ENCODE measurements at regions not wholly inside any gene's neighbourhood (a gene's known extent, or its start where the extent isn't known, plus 50 kb on each side); places are given as distances from the start of the nearest gene placed in this dataset.

DNA sequence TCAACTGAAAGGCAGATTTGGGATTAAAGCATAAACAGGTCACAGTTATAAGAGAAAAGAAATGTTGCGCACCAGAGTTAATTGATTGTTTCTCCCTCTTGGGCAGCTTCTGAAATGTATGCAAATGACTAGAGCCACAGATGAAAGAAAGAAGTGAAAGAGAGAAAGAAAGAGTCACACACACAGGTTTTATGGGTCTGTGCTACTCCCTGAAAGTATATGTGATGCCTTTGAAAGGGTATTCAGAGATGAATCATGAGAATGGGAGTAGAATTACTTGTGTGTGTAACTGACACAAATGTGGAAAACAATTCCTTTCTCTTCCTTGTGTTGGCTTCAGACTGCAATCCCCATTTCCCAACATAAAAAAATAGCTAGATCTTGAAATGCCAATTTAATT lies 196.9 kb downstream of the FOXA2 start:
- H3K4me3 Mint-ChIP-seq, result no peak overlapping the region
- no peak for ATAC-seq
- H3K9me3 Mint-ChIP-seq, result no peaks in the 10 kb centered on the region
- H3K27me3 Mint-ChIP-seq, result no peaks in the 10 kb centered on the region
- H3K27ac Mint-ChIP-seq, result no peak overlapping the region
- no peaks in the 10 kb centered on the region for H3K4me1 Mint-ChIP-seq
- DNase-seq, result no peak

- Mint-ChIP-seq H3K27ac (no peak overlapping the region), H3K4me1 (no peaks in the 10 kb centered on the region), H3K9me3 (no peaks in the 10 kb centered on the region), H3K4me3 (no peak overlapping the region), H3K27me3 (no peaks in the 10 kb centered on the region)
- ATAC-seq, result no peak
- no peak for DNase-seq
These were observed 198.1 kb downstream of the FOXA2 start for GRCh38 chr20:22386306-22386623.

- H3K9me3 Mint-ChIP-seq, result no peaks in the 10 kb centered on the region
These were observed 198.6 kb downstream of the FOXA2 start for GRCh38 chr20:22385602-22386305.

GRCh38 chr20:22384978-22385377 lies 199.4 kb downstream of the FOXA2 start:
- Mint-ChIP-seq H3K4me3 (no peak overlapping the region), H3K9me3 (no peaks in the 10 kb centered on the region), H3K27me3 (no peaks in the 10 kb centered on the region), H3K27ac (no peak overlapping the region), H3K4me1 (no peaks in the 10 kb centered on the region)
- ATAC-seq (no peak), DNase-seq (no peak)

More at GRCh38 chr20:22385602-22386305, 198.6 kb downstream of the FOXA2 start:
- H3K27ac Mint-ChIP-seq, result no peak overlapping the region
- H3K4me1 Mint-ChIP-seq, result no peaks in the 10 kb centered on the region
- DNase-seq (no peak), ATAC-seq (no peak)
- no peak overlapping the region for H3K4me3 Mint-ChIP-seq
- H3K27me3 Mint-ChIP-seq, result no peaks in the 10 kb centered on the region

GRCh38 chr20:22383156-22383555 lies 201.2 kb downstream of the FOXA2 start:
- H3K4me3 Mint-ChIP-seq, result no peak overlapping the region
- DNase-seq (no peak), ATAC-seq (no peak)
- H3K9me3 Mint-ChIP-seq, result no peaks in the 10 kb centered on the region
- no peaks in the 10 kb centered on the region for H3K27me3 Mint-ChIP-seq
- no peaks in the 10 kb centered on the region for H3K4me1 Mint-ChIP-seq
- H3K27ac Mint-ChIP-seq, result no peak overlapping the region

DNA sequence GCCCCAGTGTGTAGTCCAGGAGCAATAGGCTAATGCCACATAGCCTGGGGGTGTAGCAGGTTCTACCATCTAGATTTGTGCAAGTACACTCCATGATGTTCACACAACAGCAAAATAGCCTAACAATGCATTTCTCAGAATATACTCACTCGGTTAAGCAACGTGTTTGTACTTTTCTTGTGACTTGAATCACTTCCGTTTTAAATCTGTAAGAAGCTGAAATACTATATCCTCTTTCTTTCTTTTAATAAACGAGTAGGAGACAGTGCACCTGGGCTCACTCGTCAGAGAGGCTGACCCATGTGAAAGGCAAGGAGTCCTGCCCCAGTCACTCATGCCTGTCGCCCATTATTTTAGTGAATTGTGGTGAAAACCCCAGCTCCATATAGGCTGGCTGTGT lies 201.6 kb downstream of the FOXA2 start:
- Mint-ChIP-seq H3K27ac (no peak overlapping the region), H3K4me3 (no peak overlapping the region), H3K9me3 (no peaks in the 10 kb centered on the region), H3K27me3 (no peaks in the 10 kb centered on the region), H3K4me1 (no peaks in the 10 kb centered on the region)
- ATAC-seq, result no peak
- DNase-seq, result no peak

DNA sequence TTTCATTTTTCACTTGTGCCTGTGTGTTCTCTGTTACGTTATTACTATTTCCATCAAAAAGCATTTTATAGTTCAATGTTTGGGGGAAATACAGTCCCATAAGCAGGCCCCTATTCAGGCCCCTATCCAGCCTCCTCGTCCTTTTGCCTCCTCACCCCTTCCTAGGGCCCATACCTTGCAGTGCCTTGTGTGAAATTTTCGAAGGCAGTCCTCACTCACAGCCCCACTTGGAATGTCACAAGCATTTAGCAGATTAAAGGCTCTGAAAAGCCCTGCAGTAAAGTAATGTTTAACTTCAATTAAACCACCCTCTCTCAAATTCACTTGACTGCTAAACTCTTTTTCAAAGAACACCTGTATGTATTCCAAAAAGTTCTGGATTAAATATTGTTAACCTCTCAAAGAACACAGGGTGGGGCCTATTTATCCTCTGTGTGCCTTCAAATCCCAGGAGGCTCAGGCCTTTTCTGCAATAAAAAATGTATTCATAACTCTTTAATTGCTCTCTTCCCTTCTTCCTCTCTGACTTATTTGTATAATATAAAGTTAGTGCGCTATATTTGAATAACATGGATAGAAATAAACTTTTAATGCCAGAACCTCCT lies 202.5 kb downstream of the FOXA2 start:
- Mint-ChIP-seq H3K9me3 (no peaks in the 10 kb centered on the region), H3K4me3 (no peak overlapping the region), H3K27me3 (no peaks in the 10 kb centered on the region), H3K27ac (no peak overlapping the region), H3K4me1 (no peaks in the 10 kb centered on the region)
- DNase-seq (no peak), ATAC-seq (no peak)

GRCh38 chr20:22379472-22379871 lies 204.9 kb downstream of the FOXA2 start:
- DNase-seq, result no peak
- Mint-ChIP-seq H3K4me1 (no peaks in the 10 kb centered on the region), H3K27me3 (no peaks in the 10 kb centered on the region), H3K27ac (no peak overlapping the region), H3K4me3 (no peak overlapping the region), H3K9me3 (no peaks in the 10 kb centered on the region)
- ATAC-seq, result no peak

GRCh38 chr20:22374678-22375590 lies 209.4 kb downstream of the FOXA2 start:
- no peaks in the 10 kb centered on the region for H3K9me3 Mint-ChIP-seq
- ATAC-seq (no peak), DNase-seq (no peak)
- peaks cover 10% of the 10 kb centered on the region for H3K4me1 Mint-ChIP-seq
- no peaks in the 10 kb centered on the region for H3K27me3 Mint-ChIP-seq
- no peak overlapping the region for H3K4me3 Mint-ChIP-seq
- H3K27ac Mint-ChIP-seq, result no peak overlapping the region

- ATAC-seq (no peak), DNase-seq (no peak)
- Mint-ChIP-seq H3K4me1 (peaks cover 15% of the 10 kb centered on the region), H3K27ac (no peak overlapping the region), H3K4me3 (no peak overlapping the region), H3K9me3 (no peaks in the 10 kb centered on the region), H3K27me3 (no peaks in the 10 kb centered on the region)
These were observed 210.3 kb downstream of the FOXA2 start for GRCh38 chr20:22374066-22374465.

DNA sequence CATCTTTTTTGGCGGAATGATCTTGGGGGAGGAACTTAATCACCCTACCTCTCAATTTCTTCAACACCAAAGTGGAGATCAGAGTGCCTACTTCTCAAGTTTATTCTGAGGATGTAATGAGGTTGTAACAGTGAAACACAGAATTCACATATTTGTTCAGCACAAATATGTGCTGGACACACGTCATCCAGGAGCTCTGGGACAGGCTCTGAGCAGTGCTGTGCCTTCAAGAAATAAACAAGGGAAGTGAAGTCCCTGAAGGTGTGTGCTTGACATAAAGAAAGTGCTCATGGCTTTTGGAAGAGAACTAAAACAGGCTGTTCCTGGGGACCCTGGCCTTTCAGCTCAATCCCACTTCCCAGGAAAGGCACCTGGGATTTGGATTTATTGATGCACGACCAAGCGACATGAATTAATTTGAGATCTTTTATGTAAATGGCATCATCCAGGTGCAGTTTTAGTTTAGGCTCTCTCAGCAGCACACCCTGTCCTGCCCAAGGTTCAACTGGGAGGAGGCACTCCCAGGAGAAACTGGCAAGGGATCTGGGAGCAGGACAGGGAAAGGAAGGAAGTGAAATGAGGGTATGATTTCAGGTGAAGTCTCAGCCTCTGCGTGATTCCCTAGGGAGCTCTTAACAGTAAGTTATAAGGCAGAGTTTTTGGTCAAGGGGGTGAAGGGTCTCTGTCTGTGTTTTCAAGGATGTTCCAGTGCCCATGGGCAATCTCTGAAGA lies 211.0 kb downstream of the FOXA2 start:
- DNase-seq, result no peak
- H3K27ac Mint-ChIP-seq, result no peak overlapping the region
- no peak overlapping the region for H3K4me3 Mint-ChIP-seq
- H3K4me1 Mint-ChIP-seq, result peaks cover 15% of the 10 kb centered on the region
- peaks cover 0 to 2% of the 10 kb centered on the region in 2 donors for H3K9me3 Mint-ChIP-seq
- no peaks in the 10 kb centered on the region for H3K27me3 Mint-ChIP-seq
- ATAC-seq, result no peak

GRCh38 chr20:22371843-22372242 lies 212.5 kb downstream of the FOXA2 start:
- no peak for DNase-seq
- H3K4me3 Mint-ChIP-seq, result no peak overlapping the region

DNA sequence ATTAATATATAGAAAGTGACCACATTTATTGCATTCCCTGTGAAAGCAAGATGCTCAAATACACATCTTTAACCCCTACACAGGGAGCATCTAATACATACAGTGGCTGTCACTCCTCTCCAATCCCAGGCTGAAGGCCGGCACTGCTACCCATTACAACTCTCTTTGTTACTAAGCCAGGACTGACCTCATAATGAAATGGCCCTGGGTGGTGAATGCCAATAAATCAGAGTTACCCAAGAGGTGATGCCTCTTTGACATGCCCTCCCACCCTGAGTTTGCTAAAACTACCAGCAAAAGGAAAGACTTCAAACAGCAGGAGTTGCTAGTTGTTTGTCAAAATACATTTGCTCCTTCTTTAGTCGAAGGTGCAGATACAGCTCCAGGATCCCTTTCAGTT lies 214.2 kb downstream of the FOXA2 start:
- no peaks in the 10 kb centered on the region for H3K27me3 Mint-ChIP-seq
- H3K27ac Mint-ChIP-seq, result no peak overlapping the region
- peaks cover 0 to 5% of the 10 kb centered on the region in 2 donors for H3K9me3 Mint-ChIP-seq
- no peak for DNase-seq
- ATAC-seq, result no peak
- peaks cover 15% of the 10 kb centered on the region for H3K4me1 Mint-ChIP-seq
- H3K4me3 Mint-ChIP-seq, result no peak overlapping the region

More at GRCh38 chr20:22371843-22372242, 212.5 kb downstream of the FOXA2 start:
- peaks cover 15% of the 10 kb centered on the region for H3K4me1 Mint-ChIP-seq
- no peaks in the 10 kb centered on the region for H3K27me3 Mint-ChIP-seq
- peaks cover 0 to 5% of the 10 kb centered on the region in 2 donors for H3K9me3 Mint-ChIP-seq
- H3K27ac Mint-ChIP-seq, result peak overlapping the region in 1 of 2 donors; percentile 69
- ATAC-seq, result no peak

GRCh38 chr20:22369100-22369499 lies 215.3 kb downstream of the FOXA2 start:
- no peak overlapping the region for H3K4me3 Mint-ChIP-seq
- ATAC-seq, result no peak
- no peaks in the 10 kb centered on the region for H3K27me3 Mint-ChIP-seq
- H3K27ac Mint-ChIP-seq, result no peak overlapping the region
- no peak for DNase-seq
- H3K4me1 Mint-ChIP-seq, result peaks cover 15% of the 10 kb centered on the region
- H3K9me3 Mint-ChIP-seq, result peaks cover 0 to 5% of the 10 kb centered on the region in 2 donors

GRCh38 chr20:22368235-22368634 lies 216.1 kb downstream of the FOXA2 start:
- no peak for DNase-seq
- Mint-ChIP-seq H3K27me3 (no peaks in the 10 kb centered on the region), H3K9me3 (peaks cover 0 to 5% of the 10 kb centered on the region in 2 donors), H3K4me1 (peaks cover 15% of the 10 kb centered on the region), H3K27ac (no peak overlapping the region), H3K4me3 (no peak overlapping the region)
- ATAC-seq, result no peak
